HFF-Myc (cell line): ENCODE measurements at regions not wholly inside any gene's neighbourhood (a gene's known extent, or its start where the extent isn't known, plus 50 kb on each side); places are given as distances from the start of the nearest gene placed in this dataset.

Experiments
- DNase-seq: peaks from one replicate; pipeline ENCODE4 v3.0.0-alpha.2; 2011; ENCODE audit warnings: low read depth; ENCODE audit errors: extremely low read depth
- H3K4me3 ChIP-seq: replicated peaks from 2 replicates; pipeline ENCODE4 v1.5.1; 2011; ENCODE audit warnings: low read depth, mild to moderate bottlenecking, control low read depth, low read length
- TF ChIP-seq, protein P1 (sequence below): IDR thresholded peaks from 2 replicates; pipeline ENCODE4 v1.5.1; 2012; ENCODE audit warnings: mild to moderate bottlenecking, low read depth, low read length, control low read depth; ENCODE audit errors: missing control alignments

DNA sequence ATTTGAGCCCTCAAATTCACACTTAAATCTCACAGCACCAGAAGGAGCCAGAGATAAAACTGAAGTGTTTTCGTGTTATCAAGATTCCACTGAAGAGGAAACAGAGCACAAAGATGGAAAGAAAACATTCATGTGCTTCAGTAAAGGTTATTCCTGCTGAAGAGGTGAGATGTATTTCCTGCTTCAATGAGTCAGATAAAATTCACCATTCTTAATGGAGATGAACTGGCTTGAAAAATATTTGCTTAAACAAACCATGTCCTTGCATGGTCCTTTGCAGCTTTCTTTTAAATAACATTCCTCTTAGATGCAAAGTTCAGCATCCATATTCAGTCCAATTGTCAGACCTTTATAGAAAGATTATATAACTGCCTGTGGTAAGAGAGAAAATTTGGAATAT lies 294.2 kb downstream of the IPMK start:
- DNase-seq = no peak
- TF ChIP-seq, protein P1, sequence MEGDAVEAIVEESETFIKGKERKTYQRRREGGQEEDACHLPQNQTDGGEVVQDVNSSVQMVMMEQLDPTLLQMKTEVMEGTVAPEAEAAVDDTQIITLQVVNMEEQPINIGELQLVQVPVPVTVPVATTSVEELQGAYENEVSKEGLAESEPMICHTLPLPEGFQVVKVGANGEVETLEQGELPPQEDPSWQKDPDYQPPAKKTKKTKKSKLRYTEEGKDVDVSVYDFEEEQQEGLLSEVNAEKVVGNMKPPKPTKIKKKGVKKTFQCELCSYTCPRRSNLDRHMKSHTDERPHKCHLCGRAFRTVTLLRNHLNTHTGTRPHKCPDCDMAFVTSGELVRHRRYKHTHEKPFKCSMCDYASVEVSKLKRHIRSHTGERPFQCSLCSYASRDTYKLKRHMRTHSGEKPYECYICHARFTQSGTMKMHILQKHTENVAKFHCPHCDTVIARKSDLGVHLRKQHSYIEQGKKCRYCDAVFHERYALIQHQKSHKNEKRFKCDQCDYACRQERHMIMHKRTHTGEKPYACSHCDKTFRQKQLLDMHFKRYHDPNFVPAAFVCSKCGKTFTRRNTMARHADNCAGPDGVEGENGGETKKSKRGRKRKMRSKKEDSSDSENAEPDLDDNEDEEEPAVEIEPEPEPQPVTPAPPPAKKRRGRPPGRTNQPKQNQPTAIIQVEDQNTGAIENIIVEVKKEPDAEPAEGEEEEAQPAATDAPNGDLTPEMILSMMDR = no peak
- H3K4me3 ChIP-seq = no peak overlapping the region

DNA sequence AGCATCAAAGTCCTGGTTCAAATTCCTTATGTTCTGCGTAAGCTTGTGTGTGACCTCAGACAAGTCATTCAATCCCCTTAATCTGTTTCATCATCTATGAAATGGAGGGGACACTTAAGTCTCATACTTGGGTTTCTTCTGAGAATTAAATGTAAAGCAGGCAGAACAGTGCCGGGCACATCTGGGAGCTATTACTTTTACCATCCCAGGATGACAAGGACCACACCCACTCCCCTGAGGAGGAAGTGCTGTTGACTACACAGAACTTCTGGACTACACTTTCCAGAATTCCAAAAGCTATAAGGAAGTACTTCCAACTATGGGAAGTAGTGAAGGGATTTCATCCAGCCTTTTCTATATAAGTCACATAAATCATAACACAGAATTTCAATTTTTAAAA lies 294.9 kb downstream of the IPMK start:
- TF ChIP-seq, protein P1 = no peak
- DNase-seq = peak; percentile 81
- H3K4me3 ChIP-seq = no peak overlapping the region

DNA sequence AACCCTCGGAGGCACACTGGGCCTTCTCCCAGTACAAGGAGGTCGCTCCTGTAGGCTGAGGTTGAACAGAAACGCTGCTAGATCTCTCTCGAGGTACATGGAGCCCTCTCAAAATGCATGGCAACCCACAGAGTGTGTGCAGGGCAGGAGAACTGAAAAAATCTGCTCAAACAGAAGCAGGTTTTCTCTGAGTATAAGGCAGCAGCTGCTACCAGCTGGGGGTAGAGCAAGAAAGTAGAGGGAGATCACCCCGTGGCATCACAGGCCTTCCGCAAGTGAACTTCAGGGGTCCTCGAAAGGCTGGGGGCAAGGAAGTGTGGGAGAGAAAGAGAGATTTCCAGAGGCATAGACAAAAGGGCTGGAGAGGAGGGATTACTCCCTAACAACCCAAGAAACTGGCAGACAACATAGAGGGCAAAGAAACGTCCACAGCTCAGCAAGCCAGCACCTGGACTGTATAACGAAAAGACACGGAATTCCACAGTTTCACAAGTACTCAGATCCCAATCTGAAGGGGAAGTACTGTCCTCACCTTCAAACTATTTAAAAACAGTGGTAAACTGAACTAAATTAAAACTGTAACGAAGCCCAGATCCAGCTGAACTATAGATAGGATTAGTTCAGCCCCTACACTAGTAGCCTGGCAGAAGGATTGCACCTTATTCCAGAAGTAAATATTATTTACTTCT lies 299.2 kb downstream of the IPMK start:
- no peak for DNase-seq
- TF ChIP-seq, protein P1 = no peak
- H3K4me3 ChIP-seq = no peak overlapping the region

DNA sequence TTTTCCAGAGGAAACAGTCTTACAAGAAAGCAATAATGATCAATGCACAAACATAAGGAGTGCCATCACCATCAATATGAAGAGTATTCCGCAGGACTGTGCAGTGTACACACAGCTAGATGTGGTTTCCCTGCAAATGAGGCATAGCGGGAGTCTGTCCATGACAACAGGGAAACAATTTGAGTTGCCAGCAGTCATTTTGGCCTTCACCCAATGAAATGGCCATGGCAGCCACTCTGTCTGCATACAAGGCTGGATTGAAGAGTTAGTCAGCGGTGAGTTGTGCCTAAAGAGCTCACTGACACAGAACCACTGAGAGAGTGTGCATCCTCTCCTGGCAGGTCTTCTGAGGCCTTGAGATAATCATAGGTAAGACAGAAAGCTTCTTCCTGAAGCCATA lies 303.3 kb downstream of the IPMK start:
- no peak overlapping the region for H3K4me3 ChIP-seq
- TF ChIP-seq, protein P1 = no peak
- no peak for DNase-seq

DNA sequence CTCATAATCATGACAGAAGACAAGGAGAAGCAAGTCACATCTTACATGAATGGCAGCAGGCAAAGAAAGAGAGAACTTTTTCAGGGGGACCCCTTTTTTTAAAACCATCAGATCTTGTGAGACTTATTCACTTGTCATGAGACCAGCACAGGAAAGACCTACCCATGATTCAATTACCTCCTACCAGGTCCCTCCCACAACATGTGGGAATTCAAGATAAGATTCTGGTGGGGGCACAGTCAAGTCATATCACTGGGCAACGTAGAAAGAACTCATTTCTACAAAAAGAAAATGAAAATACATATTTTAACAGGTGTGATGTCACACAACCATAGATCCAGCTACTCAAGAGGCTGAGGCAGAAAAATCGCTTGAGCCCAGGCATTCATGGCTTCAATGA lies 304.1 kb downstream of the IPMK start:
- TF ChIP-seq, protein P1 = no peak
- H3K4me3 ChIP-seq = no peak overlapping the region
- no peak for DNase-seq

DNA sequence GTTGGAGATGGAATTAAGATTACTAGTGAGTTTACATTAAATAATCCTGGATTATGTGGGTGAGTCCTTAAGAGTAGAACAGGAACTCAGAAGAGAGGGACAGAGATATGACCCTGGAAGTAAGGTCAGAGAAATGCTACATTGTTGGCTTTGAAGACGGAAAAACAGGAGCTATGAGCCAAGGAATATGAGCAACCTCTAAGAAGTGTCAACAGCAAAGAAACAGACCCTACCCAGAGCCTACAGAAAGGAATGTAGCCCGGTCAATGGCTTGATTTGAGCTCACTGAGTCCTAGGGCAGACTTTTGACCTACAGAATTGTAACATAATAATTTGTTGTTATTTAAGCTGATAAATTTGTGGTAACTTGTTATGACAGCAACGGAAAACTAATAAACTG lies 304.9 kb downstream of the IPMK start:
- TF ChIP-seq, protein P1 = no peak
- DNase-seq = no peak
- no peak overlapping the region for H3K4me3 ChIP-seq

DNA sequence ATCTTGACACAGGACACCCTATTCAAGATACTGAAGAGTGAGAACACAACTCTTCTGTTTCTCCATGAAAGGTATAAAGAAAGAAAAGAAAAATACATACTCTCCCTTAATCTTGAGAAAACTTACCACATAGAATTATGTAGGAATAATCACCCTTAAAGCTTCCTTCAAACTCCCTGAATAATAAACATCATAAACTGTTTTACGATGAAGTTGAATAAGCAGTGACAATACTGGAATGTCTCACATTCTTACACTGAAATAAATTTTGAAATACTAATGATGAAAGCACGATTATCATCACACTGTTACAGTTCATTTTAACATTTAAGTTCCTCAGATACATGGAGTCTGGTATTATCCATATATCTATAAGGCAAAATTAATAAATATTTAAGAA lies 306.2 kb downstream of the IPMK start:
- TF ChIP-seq, protein P1 = no peak
- no peak overlapping the region for H3K4me3 ChIP-seq
- DNase-seq = no peak
